OCI-LY3 (cell line): ENCODE measurements at regions not wholly inside any gene's neighbourhood (a gene's known extent, or its start where the extent isn't known, plus 50 kb on each side); places are given as distances from the start of the nearest gene placed in this dataset.

Source experiments
- H2AFZ ChIP-seq: fragments of 200-600, 300-600 bp; shearing (Covaris generic); 2 replicates; pipeline ENCODE4 v1.6.0; 2014; ENCODE audit warnings: antibody characterized with exemption, low read depth, low read length
- H3K27ac ChIP-seq: fragments of 200-600, 300-600 bp; sonication (generic); 2 replicates; pipeline ENCODE4 v1.5.1; 2014; ENCODE audit warnings: mild to moderate bottlenecking, low read length, moderate library complexity, mixed read lengths
- H3K27me3 ChIP-seq: fragments of 200-600, 300-600 bp; sonication (generic); 2 replicates; pipeline ENCODE4 v1.6.1; 2014; ENCODE audit warnings: low read depth, low read length, mixed read lengths
- H3K36me3 ChIP-seq: fragments of 200-600, 300-600 bp; sonication (generic); replicated peaks from 2 replicates; pipeline ENCODE3; 2014; ENCODE audit warnings: low read depth, low read length, mixed read lengths
- H3K4me1 ChIP-seq: fragments of 300-600, 200-600 bp; sonication (generic); 2 replicates; pipeline ENCODE4 v1.6.1; 2014; ENCODE audit warnings: low read length, mixed read lengths
- H3K4me2 ChIP-seq: fragments of 200-600, 300-600 bp; sonication (generic); 2 replicates; pipeline ENCODE4 v1.6.1; 2014; ENCODE audit warnings: low read length, mixed read lengths
- H3K4me3 ChIP-seq: fragments of 300-600, 200-600 bp; sonication (generic); 2 replicates; pipeline ENCODE4 v1.5.1; 2014; ENCODE audit warnings: antibody characterized with exemption, mild to moderate bottlenecking, low read length, moderate library complexity
- H3K79me2 ChIP-seq: fragments of 300-600, 200-600 bp; shearing (Covaris generic); 2 replicates; pipeline ENCODE4 v1.6.1; 2014; ENCODE audit warnings: mild to moderate bottlenecking, low read length, mixed read lengths
- H3K9ac ChIP-seq: fragments of 300-600, 200-600 bp; shearing (Covaris generic); 2 replicates; pipeline ENCODE4 v1.6.0; 2014; ENCODE audit warnings: mild to moderate bottlenecking, low read length, moderate library complexity
- H3K9me3 ChIP-seq: fragments of 200-600, 300-600 bp; shearing (Covaris generic); 2 replicates; pipeline ENCODE4 v1.6.1; 2014; ENCODE audit warnings: low read length, mixed read lengths; ENCODE audit not compliant: insufficient read depth
- H4K20me1 ChIP-seq: fragments of 200-600, 300-600 bp; sonication (generic); 2 replicates; pipeline ENCODE4 v1.6.1; 2016; ENCODE audit warnings: low read length, mixed read lengths; ENCODE audit not compliant: insufficient read depth
- EZH2phosphoT487 ChIP-seq: fragments of 200-600 bp; shearing (Covaris generic); IDR thresholded peaks from 2 replicates; pipeline ENCODE4 v1.6.1; 2018; ENCODE audit warnings: antibody characterized with exemption, mixed run types, low read depth
- TF ChIP-seq, protein P1 (sequence below): fragments of 200-600, 300-600 bp; sonication (generic); IDR thresholded peaks from 2 replicates; pipeline ENCODE4 v1.5.1; 2014; ENCODE audit warnings: antibody characterized with exemption, low read length, low read depth

DNA sequence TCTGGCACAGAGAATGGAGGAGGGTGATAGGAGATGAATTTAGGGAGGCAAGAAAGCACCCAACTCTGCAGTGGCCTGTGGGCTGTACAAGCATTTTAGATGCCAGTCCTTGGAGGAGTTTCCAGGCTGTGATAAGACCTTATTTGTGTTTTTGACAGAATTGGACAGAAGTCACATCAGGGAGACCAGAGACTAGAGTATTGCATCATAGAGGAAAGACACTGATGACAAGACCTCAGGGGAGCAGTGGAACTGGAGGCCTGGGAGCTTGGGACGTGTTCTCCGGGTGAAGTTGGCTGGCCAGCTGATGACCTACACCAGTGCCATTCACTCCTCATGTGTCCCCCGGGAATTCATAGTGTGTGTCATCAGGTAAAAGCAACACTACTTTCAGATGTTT is 284.0 kb upstream of the ZFP42 start:
- no peak overlapping the region for H3K4me3 ChIP-seq
- no peak for TF ChIP-seq EZH2phosphoT487
- TF ChIP-seq, protein P1, sequence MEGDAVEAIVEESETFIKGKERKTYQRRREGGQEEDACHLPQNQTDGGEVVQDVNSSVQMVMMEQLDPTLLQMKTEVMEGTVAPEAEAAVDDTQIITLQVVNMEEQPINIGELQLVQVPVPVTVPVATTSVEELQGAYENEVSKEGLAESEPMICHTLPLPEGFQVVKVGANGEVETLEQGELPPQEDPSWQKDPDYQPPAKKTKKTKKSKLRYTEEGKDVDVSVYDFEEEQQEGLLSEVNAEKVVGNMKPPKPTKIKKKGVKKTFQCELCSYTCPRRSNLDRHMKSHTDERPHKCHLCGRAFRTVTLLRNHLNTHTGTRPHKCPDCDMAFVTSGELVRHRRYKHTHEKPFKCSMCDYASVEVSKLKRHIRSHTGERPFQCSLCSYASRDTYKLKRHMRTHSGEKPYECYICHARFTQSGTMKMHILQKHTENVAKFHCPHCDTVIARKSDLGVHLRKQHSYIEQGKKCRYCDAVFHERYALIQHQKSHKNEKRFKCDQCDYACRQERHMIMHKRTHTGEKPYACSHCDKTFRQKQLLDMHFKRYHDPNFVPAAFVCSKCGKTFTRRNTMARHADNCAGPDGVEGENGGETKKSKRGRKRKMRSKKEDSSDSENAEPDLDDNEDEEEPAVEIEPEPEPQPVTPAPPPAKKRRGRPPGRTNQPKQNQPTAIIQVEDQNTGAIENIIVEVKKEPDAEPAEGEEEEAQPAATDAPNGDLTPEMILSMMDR = no peak
- H3K9ac ChIP-seq = no peak overlapping the region
- no peaks in the 10 kb centered on the region for H3K4me1 ChIP-seq
- H3K36me3 ChIP-seq = no peaks in the 10 kb centered on the region
- H2AFZ ChIP-seq = no peak overlapping the region
- no peaks in the 10 kb centered on the region for H3K27me3 ChIP-seq
- no peak overlapping the region for H3K27ac ChIP-seq
- no peaks in the 10 kb centered on the region for H4K20me1 ChIP-seq
- no peak overlapping the region for H3K4me2 ChIP-seq
- H3K9me3 ChIP-seq = no peaks in the 10 kb centered on the region
- H3K79me2 ChIP-seq = no peaks in the 10 kb centered on the region

DNA sequence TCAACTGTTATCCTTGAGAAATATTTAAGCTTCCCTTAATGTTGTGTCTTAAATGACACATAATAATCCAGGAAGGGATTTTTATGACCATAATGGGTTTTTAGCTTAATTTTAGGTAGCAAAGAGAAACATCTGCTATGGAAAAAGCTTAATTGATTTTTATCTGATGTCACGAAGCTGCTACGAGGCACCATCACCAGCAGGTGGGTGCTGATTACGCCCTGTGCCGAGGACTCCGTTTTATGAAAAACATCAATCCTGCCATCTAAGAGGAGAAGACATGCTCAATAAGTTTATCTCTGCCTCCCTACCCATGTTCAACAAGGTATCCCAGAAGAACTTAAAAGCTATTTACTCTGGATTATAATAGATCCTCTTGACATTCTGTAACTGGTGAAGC is 280.6 kb upstream of the ZFP42 start:
- no peak for TF ChIP-seq EZH2phosphoT487
- TF ChIP-seq, protein P1 = no peak
- Histone ChIP-seq H3K4me3 (no peak overlapping the region), H3K36me3 (no peaks in the 10 kb centered on the region), H3K4me1 (no peaks in the 10 kb centered on the region), H3K27me3 (no peaks in the 10 kb centered on the region), H2AFZ (no peak overlapping the region), H3K27ac (no peak overlapping the region), H3K4me2 (no peak overlapping the region), H4K20me1 (no peaks in the 10 kb centered on the region), H3K9ac (no peak overlapping the region), H3K79me2 (no peaks in the 10 kb centered on the region), H3K9me3 (no peaks in the 10 kb centered on the region)

DNA sequence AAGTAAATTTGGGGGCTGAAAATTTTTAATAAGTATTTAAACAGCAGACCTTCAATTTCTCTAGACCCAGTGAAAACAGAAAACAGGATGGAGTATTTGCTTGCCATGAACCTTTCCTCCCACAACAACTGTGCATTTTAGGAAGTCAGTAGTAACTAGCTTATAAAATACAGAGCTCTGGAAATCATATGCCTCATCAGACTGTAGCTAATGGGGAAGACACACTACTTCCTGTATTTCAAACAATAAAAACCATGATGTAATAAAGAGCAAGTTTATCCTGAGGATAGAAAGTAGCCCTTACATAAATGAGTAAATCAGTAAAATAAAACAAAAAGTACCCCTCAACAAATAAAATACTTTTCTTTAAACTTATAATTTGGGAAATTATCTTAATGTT is 280.1 kb upstream of the ZFP42 start:
- no peaks in the 10 kb centered on the region for H3K79me2 ChIP-seq
- H2AFZ ChIP-seq = no peak overlapping the region
- no peaks in the 10 kb centered on the region for H3K27me3 ChIP-seq
- no peaks in the 10 kb centered on the region for H3K9me3 ChIP-seq
- TF ChIP-seq, protein P1 = no peak
- TF ChIP-seq EZH2phosphoT487 = no peak
- no peaks in the 10 kb centered on the region for H3K4me1 ChIP-seq
- no peak overlapping the region for H3K4me3 ChIP-seq
- no peak overlapping the region for H3K9ac ChIP-seq
- no peak overlapping the region for H3K27ac ChIP-seq
- no peak overlapping the region for H3K4me2 ChIP-seq
- no peaks in the 10 kb centered on the region for H3K36me3 ChIP-seq
- H4K20me1 ChIP-seq = no peaks in the 10 kb centered on the region

DNA sequence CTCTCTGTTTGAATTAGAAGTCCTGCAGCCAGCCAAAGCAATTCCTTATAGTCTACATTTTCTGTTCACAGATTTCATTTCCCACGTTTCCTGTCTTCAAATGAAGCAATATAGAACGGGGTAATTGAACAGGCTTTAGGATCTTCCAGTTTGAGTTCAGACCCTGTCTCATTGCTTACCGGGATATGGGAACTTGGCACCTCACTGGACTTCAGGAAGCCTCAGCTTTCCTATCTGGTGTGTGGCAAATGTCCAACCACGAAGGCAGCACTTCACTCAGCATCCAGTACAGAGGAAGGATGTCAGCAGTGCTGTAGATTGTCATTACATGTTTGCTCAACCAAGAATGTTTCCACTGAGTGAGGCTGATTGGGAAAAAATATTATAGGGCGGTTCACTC is 271.1 kb upstream of the ZFP42 start:
- TF ChIP-seq EZH2phosphoT487 = no peak
- TF ChIP-seq, protein P1 = no peak
- Histone ChIP-seq H3K4me3 (no peak overlapping the region), H3K27ac (no peak overlapping the region), H3K4me1 (no peaks in the 10 kb centered on the region), H3K4me2 (no peak overlapping the region), H3K27me3 (no peaks in the 10 kb centered on the region), H3K79me2 (no peaks in the 10 kb centered on the region), H2AFZ (no peak overlapping the region), H3K9me3 (no peaks in the 10 kb centered on the region), H3K36me3 (no peaks in the 10 kb centered on the region), H3K9ac (no peak overlapping the region), H4K20me1 (no peaks in the 10 kb centered on the region)
